WTC11 (cell line): ENCODE measurements at regions not wholly inside any gene's neighbourhood (a gene's known extent, or its start where the extent isn't known, plus 50 kb on each side); places are given as distances from the start of the nearest gene placed in this dataset.

Source experiments
- CTCF ChIP-seq: fragments of 200-600 bp; IDR thresholded peaks from 2 replicates; pipeline ENCODE4 v1.8.0; 2022; ENCODE audit warnings: antibody characterized with exemption
- KAT7 ChIP-seq: sonication (generic); formaldehyde crosslinking; IDR thresholded peaks from 2 replicates; pipeline ENCODE4 v1.8.1; 2023; ENCODE audit warnings: missing genetic modification reagents, mild to moderate bottlenecking, borderline replicate concordance
- MLX ChIP-seq: sonication (generic); formaldehyde crosslinking; IDR thresholded peaks from 2 replicates; pipeline ENCODE4 v1.8.1; 2023; ENCODE audit warnings: mild to moderate bottlenecking, missing genetic modification reagents, moderate library complexity
- PREB ChIP-seq: sonication (generic); formaldehyde crosslinking; IDR thresholded peaks from 2 replicates; pipeline ENCODE4 v1.8.1; 2022; ENCODE audit warnings: mild to moderate bottlenecking, missing genetic modification reagents, moderate library complexity, borderline replicate concordance
- SP1 ChIP-seq: sonication (generic); formaldehyde crosslinking; conservative IDR thresholded peaks from 2 replicates; pipeline ENCODE4 v1.8.1; 2022; ENCODE audit warnings: missing genetic modification reagents
- ZSCAN18 ChIP-seq: fragments of 250-450 bp; sonication (Bioruptor Pico); IDR thresholded peaks from 2 replicates; pipeline ENCODE4 v2.1.2; 2022; ENCODE audit warnings: mild to moderate bottlenecking, moderate library complexity

- TF ChIP-seq CTCF, result no peak
- no peak for TF ChIP-seq PREB (CRISPR knock-in tag)
- TF ChIP-seq SP1 (CRISPR knock-in tag), result no peak
- no peak for TF ChIP-seq KAT7 (CRISPR knock-in tag)
- no peak for TF ChIP-seq ZSCAN18 (CRISPR knock-in tag)
- no peak for TF ChIP-seq MLX (CRISPR knock-in tag)
These were observed 355.0 kb downstream of the SETD4 start for GRCh38 chr21:35705237-35705887.
